Hematopoietic multipotent progenitor cell treated with erythropoietin and hydrocortisone succinate and interleukin-3 and kit ligand, for 4 days (in vitro differentiated cells): ENCODE measurements at regions not wholly inside any gene's neighbourhood (a gene's known extent, or its start where the extent isn't known, plus 50 kb on each side); places are given as distances from the start of the nearest gene placed in this dataset.
"Not testable (repeated sequence)": the region's sequence is repeated elsewhere in the genome, so short reads cannot be mapped to it uniquely, and the experiment has no call there.

Source experiments
- DNase-seq: peaks from one replicate; pipeline ENCODE4 v3.0.0-alpha.2; 2015

- DNase-seq = no peak
Observed at GRCh38 chr3:154973851-154974250, 106.3 kb upstream of the MME start.

- DNase-seq = peak; percentile 5
Observed at GRCh38 chr3:154972951-154973350, 107.2 kb upstream of the MME start.

- peak; percentile 11 for DNase-seq
Observed at GRCh38 chr3:154971771-154972326, 108.3 kb upstream of the MME start.

GRCh38 chr3:154971341-154971740 is 108.8 kb upstream of the MME start:
- no peak for DNase-seq

GRCh38 chr3:154970797-154971196 is 109.3 kb upstream of the MME start:
- peak; percentile 25 for DNase-seq

- no peak for DNase-seq
Observed at GRCh38 chr3:154969366-154969765, 110.8 kb upstream of the MME start.

- no peak for DNase-seq
Observed at GRCh38 chr3:154967090-154967489, 113.0 kb upstream of the MME start.

- no peak for DNase-seq
Observed at GRCh38 chr3:154956815-154957214, 123.3 kb upstream of the MME start.

GRCh38 chr3:154955907-154956533 is 124.1 kb upstream of the MME start:
- DNase-seq = peak; percentile 15

GRCh38 chr3:154954757-154955156 is 125.4 kb upstream of the MME start:
- DNase-seq = peak; percentile 67

- no peak for DNase-seq
Observed at GRCh38 chr3:154953538-154953937, 126.6 kb upstream of the MME start.

GRCh38 chr3:154952553-154952952 is 127.6 kb upstream of the MME start:
- no peak for DNase-seq

GRCh38 chr3:154943981-154944380 is 136.1 kb upstream of the MME start:
- no peak for DNase-seq

- DNase-seq = no peak
Observed at GRCh38 chr3:154942827-154943226, 137.3 kb upstream of the MME start.

- no peak for DNase-seq
Observed at GRCh38 chr3:154936196-154936595, 143.9 kb upstream of the MME start.

GRCh38 chr3:154933581-154933980 is 146.5 kb upstream of the MME start:
- DNase-seq = no peak

GRCh38 chr3:154932633-154933032 is 147.5 kb upstream of the MME start:
- DNase-seq = no peak

GRCh38 chr3:154931484-154931883 is 148.6 kb upstream of the MME start:
- DNase-seq = no peak

GRCh38 chr3:154926721-154927120 is 153.4 kb upstream of the MME start:
- no peak for DNase-seq

- no peak for DNase-seq
Observed at GRCh38 chr3:154921351-154921750, 158.8 kb upstream of the MME start.

GRCh38 chr3:154919226-154919625 is 160.9 kb upstream of the MME start:
- no peak for DNase-seq

- DNase-seq = peak; percentile 39
Observed at GRCh38 chr3:154904328-154904727, 175.8 kb upstream of the MME start.

- not testable (repeated sequence) for DNase-seq
Observed at GRCh38 chr3:154902495-154902894, 177.6 kb upstream of the MME start.

- DNase-seq = no peak
Observed at GRCh38 chr3:154901278-154901677, 178.8 kb upstream of the MME start.

- DNase-seq = no peak
Observed at GRCh38 chr3:154900816-154901215, 179.3 kb upstream of the MME start.
